ENCODE measurements at regions not wholly inside any gene's neighbourhood (a gene's known extent, or its start where the extent isn't known, plus 50 kb on each side); places are given as distances from the start of the nearest gene placed in this dataset.

DNA sequence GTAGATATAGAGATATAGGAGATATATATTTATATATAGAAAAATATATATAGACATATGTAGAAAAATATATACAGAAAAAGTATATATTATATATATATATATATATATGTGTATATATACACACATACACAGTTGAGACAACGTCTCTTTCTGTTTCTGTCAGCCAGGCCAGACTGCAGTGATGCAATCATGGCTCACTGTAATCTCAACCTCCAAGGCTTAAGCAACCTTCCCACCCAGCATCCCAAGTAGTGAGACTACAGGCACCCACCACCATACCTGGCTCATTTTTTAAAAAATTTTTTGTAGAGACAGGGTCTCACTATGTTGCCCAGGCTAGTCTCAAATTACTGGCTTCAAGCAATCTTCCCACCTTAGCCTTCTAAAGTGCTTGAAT lies 426.3 kb downstream of the GPM6A start:
- Histone ChIP-seq H3K36me3 (ENCODE audit: control insufficient read depth, insufficient read depth, low read length) (no peaks in the 10 kb centered on the region), H3K4me3 (ENCODE audit: low read length) (no peak overlapping the region), H3K27me3 (ENCODE audit: control insufficient read depth, insufficient read depth, low read length) (no peaks in the 10 kb centered on the region), H3K9me3 (ENCODE audit: control insufficient read depth, insufficient read depth, low read length) (no peaks in the 10 kb centered on the region), H3K4me1 (ENCODE audit: control insufficient read depth, insufficient read depth, low read length) (no peaks in the 10 kb centered on the region), H3K27ac (ENCODE audit: low read length) (no peak overlapping the region)
- no peaks in the 10 kb centered on the region for H3K36me3 Mint-ChIP-seq
- no peak overlapping the region for H3K27ac Mint-ChIP-seq
- WGBS (ENCODE audit: insufficient coverage): 86% methylated on average over 1 of the region's 1 CpG
- no peak overlapping the region for H3K4me3 Mint-ChIP-seq
- H3K27me3 Mint-ChIP-seq (ENCODE audit: low read depth in 2 of 2): no peaks in the 10 kb centered on the region
- DNase-seq: no peak
- intact Hi-C loops (cut with micrococcal nuclease): no loop called here
- H3K4me1 Mint-ChIP-seq: no peaks in the 10 kb centered on the region
- H3K9me3 Mint-ChIP-seq: peaks cover 16 to 19% of the 10 kb centered on the region in 2 donors
- ATAC-seq: no peak
- TF ChIP-seq, protein P1, sequence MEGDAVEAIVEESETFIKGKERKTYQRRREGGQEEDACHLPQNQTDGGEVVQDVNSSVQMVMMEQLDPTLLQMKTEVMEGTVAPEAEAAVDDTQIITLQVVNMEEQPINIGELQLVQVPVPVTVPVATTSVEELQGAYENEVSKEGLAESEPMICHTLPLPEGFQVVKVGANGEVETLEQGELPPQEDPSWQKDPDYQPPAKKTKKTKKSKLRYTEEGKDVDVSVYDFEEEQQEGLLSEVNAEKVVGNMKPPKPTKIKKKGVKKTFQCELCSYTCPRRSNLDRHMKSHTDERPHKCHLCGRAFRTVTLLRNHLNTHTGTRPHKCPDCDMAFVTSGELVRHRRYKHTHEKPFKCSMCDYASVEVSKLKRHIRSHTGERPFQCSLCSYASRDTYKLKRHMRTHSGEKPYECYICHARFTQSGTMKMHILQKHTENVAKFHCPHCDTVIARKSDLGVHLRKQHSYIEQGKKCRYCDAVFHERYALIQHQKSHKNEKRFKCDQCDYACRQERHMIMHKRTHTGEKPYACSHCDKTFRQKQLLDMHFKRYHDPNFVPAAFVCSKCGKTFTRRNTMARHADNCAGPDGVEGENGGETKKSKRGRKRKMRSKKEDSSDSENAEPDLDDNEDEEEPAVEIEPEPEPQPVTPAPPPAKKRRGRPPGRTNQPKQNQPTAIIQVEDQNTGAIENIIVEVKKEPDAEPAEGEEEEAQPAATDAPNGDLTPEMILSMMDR (IDR thresholded peaks at IDR 0.05): no peak

DNA sequence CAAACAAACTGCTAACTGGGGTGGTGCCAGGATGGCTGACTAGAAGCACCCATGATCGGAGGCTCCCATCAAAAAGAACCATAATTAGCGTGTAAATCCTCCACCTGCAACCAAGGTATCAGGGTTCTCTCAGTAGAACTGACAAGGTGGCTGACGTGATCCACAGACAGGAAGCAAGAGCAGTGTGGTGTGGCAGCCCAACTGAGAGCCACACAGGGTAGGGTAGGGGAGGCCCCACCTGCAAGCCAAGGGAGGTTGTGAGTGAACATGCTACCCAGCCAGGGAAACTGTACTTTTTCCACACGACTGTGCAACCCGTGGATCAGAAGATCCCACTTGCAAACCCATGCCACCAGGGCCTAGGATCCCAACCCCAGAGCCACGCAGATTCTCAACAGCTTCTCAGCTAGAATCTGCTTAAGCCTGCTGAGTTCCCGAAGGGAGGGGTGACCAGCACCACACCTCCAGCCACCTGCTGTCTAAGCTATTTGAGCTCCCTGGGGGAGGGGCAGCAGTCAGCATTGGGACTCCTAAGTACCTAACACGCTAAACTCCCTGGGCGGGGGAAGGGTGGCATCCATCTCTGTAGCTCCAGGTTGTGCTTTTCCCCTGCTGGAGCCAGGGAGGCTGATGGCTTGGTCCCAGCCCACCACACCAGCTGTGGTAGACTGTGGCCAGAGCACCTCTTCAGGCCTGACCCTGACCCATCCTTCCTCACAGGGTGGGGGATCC lies 425.1 kb downstream of the GPM6A start:
- Histone ChIP-seq H3K27ac (ENCODE audit: low read length) (no peak overlapping the region), H3K9me3 (ENCODE audit: control insufficient read depth, insufficient read depth, low read length) (no peaks in the 10 kb centered on the region), H3K36me3 (ENCODE audit: control insufficient read depth, insufficient read depth, low read length) (no peaks in the 10 kb centered on the region), H3K27me3 (ENCODE audit: control insufficient read depth, insufficient read depth, low read length) (no peaks in the 10 kb centered on the region), H3K4me1 (ENCODE audit: control insufficient read depth, insufficient read depth, low read length) (no peaks in the 10 kb centered on the region), H3K4me3 (ENCODE audit: low read length) (no peak overlapping the region)
- ATAC-seq (no peak), DNase-seq (no peak)
- TF ChIP-seq, protein P1 (IDR thresholded peaks at IDR 0.05): no peak
- H3K9me3 Mint-ChIP-seq: peaks cover 12 to 25% of the 10 kb centered on the region in 2 donors
- no peak overlapping the region for H3K4me3 Mint-ChIP-seq
- H3K36me3 Mint-ChIP-seq: no peaks in the 10 kb centered on the region
- intact Hi-C loops (cut with micrococcal nuclease): no loop called here
- no peaks in the 10 kb centered on the region for H3K4me1 Mint-ChIP-seq
- H3K27me3 Mint-ChIP-seq (ENCODE audit: low read depth in 2 of 2): no peaks in the 10 kb centered on the region
- 82% methylated on average over 9 of the region's 9 CpGs for WGBS (ENCODE audit: insufficient coverage)
- H3K27ac Mint-ChIP-seq: no peak overlapping the region

DNA sequence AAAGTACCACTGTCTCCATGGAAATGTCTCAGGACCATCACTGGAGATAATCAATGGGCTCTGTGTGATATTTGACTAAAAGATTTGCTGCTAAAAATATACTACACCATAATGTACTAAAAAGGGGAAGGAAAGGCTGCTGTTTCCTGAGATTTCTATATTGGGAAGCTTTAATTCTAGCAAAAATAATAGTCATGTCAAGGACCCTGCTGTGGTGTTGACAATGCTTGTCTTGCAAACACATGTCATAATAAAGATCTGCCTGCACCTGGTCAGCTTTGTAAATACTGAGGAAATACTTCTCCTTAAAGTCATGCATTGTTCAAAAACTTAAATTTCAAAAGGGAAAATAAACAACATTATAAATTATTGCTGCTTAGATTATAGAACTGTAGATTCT lies 417.9 kb downstream of the GPM6A start:
- peaks cover 11 to 12% of the 10 kb centered on the region in 2 donors for H3K9me3 Mint-ChIP-seq
- TF ChIP-seq, protein P1 (IDR thresholded peaks at IDR 0.05): no peak
- H3K4me1 ChIP-seq (ENCODE audit: control insufficient read depth, insufficient read depth, low read length): no peaks in the 10 kb centered on the region
- intact Hi-C loops (cut with micrococcal nuclease): no loop called here
- no peak overlapping the region for H3K27ac Mint-ChIP-seq
- no peaks in the 10 kb centered on the region for H3K27me3 Mint-ChIP-seq (ENCODE audit: low read depth in 2 of 2)
- no peaks in the 10 kb centered on the region for H3K27me3 ChIP-seq (ENCODE audit: control insufficient read depth, insufficient read depth, low read length)
- ATAC-seq (no peak), DNase-seq (no peak)
- no peaks in the 10 kb centered on the region for H3K36me3 Mint-ChIP-seq
- no peak overlapping the region for H3K4me3 Mint-ChIP-seq
- H3K36me3 ChIP-seq (ENCODE audit: control insufficient read depth, insufficient read depth, low read length): no peaks in the 10 kb centered on the region
- no peak overlapping the region for H3K27ac ChIP-seq (ENCODE audit: low read length)
- no peaks in the 10 kb centered on the region for H3K9me3 ChIP-seq (ENCODE audit: control insufficient read depth, insufficient read depth, low read length)
- H3K4me1 Mint-ChIP-seq: no peaks in the 10 kb centered on the region
- no peak overlapping the region for H3K4me3 ChIP-seq (ENCODE audit: low read length)

DNA sequence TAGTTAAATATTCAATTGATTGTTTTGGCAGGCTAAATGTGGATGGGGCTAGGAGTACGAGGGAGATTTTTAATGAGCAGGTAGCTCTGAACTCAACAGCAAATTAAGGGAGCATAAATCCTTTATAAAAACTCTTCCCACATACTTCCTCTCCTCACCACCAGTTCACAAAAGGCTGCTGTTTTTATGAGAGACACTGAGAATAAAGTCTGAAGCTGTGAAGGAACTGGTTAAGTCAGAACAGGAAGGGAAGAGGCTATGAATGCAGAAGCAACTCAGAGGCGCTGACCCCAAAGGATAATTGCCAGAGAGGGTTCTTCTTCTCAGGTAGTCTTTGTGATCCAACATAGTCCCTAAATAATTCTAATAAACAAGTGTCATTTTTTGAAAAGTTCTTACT lies 406.1 kb downstream of the GPM6A start:
- H3K27ac Mint-ChIP-seq: no peak overlapping the region
- 0% methylated on average over 1 of the region's 2 CpGs for WGBS (ENCODE audit: insufficient coverage)
- H3K4me3 Mint-ChIP-seq: no peak overlapping the region
- no peak for DNase-seq
- ATAC-seq: no peak
- no peaks in the 10 kb centered on the region for H3K36me3 ChIP-seq (ENCODE audit: control insufficient read depth, insufficient read depth, low read length)
- intact Hi-C loops (cut with micrococcal nuclease): no loop called here
- H3K9me3 ChIP-seq (ENCODE audit: control insufficient read depth, insufficient read depth, low read length): no peaks in the 10 kb centered on the region
- H3K4me1 ChIP-seq (ENCODE audit: control insufficient read depth, insufficient read depth, low read length): no peaks in the 10 kb centered on the region
- no peaks in the 10 kb centered on the region for H3K4me1 Mint-ChIP-seq
- TF ChIP-seq, protein P1 (IDR thresholded peaks at IDR 0.05): no peak
- H3K27me3 ChIP-seq (ENCODE audit: control insufficient read depth, insufficient read depth, low read length): no peaks in the 10 kb centered on the region
- no peaks in the 10 kb centered on the region for H3K27me3 Mint-ChIP-seq (ENCODE audit: low read depth in 2 of 2)
- H3K4me3 ChIP-seq (ENCODE audit: low read length): no peak overlapping the region
- no peaks in the 10 kb centered on the region for H3K36me3 Mint-ChIP-seq
- peaks cover 4 to 13% of the 10 kb centered on the region in 2 donors for H3K9me3 Mint-ChIP-seq
- no peak overlapping the region for H3K27ac ChIP-seq (ENCODE audit: low read length)

Measured in natural killer cell (primary cell).